Stimulated activated CD8-positive, alpha-beta memory T cell treated with anti-CD3 and anti-CD28 coated beads, Interleukin-15, amount 100 ng/mL, for 1 hour (primary cell): ENCODE measurements at regions not wholly inside any gene's neighbourhood (a gene's known extent, or its start where the extent isn't known, plus 50 kb on each side); places are given as distances from the start of the nearest gene placed in this dataset.

Source experiments
- DNase-seq: peaks from one replicate; pipeline ENCODE4 v3.0.0-alpha.2; 2020; ENCODE audit warnings: low read depth

- no peak for DNase-seq
These were observed 357.9 kb upstream of the USP24 start for GRCh38 chr1:55572878-55573734.

- no peak for DNase-seq
These were observed 356.6 kb upstream of the USP24 start for GRCh38 chr1:55571767-55572166.

- DNase-seq = no peak
These were observed 354.3 kb upstream of the USP24 start for GRCh38 chr1:55569417-55569816.

GRCh38 chr1:55568732-55569131, 353.6 kb upstream of the USP24 start:
- DNase-seq = no peak

GRCh38 chr1:55560266-55560665, 345.1 kb upstream of the USP24 start:
- DNase-seq = no peak

GRCh38 chr1:55559842-55560241, 344.7 kb upstream of the USP24 start:
- no peak for DNase-seq

- no peak for DNase-seq
These were observed 344.0 kb upstream of the USP24 start for GRCh38 chr1:55559161-55559611.

GRCh38 chr1:55558515-55558914, 343.4 kb upstream of the USP24 start:
- no peak for DNase-seq

GRCh38 chr1:55555956-55556725, 341.0 kb upstream of the USP24 start:
- no peak for DNase-seq

- no peak for DNase-seq
These were observed 339.4 kb upstream of the USP24 start for GRCh38 chr1:55554611-55555010.

- DNase-seq = no peak
These were observed 337.5 kb upstream of the USP24 start for GRCh38 chr1:55552636-55553035.

- no peak for DNase-seq
These were observed 332.2 kb upstream of the USP24 start for GRCh38 chr1:55547405-55547804.

GRCh38 chr1:55546553-55546952, 331.4 kb upstream of the USP24 start:
- DNase-seq = no peak

GRCh38 chr1:55544826-55545225, 329.7 kb upstream of the USP24 start:
- no peak for DNase-seq

GRCh38 chr1:55542901-55543504, 327.8 kb upstream of the USP24 start:
- DNase-seq = no peak

- DNase-seq = no peak
These were observed 326.1 kb upstream of the USP24 start for GRCh38 chr1:55541296-55541695.

- DNase-seq = no peak
These were observed 324.7 kb upstream of the USP24 start for GRCh38 chr1:55539652-55540512.

- DNase-seq = no peak
These were observed 323.3 kb upstream of the USP24 start for GRCh38 chr1:55538428-55538827.

- no peak for DNase-seq
These were observed 321.3 kb upstream of the USP24 start for GRCh38 chr1:55536545-55536865.

GRCh38 chr1:55535724-55536544, 320.8 kb upstream of the USP24 start:
- DNase-seq = no peak

- DNase-seq = no peak
These were observed 319.5 kb upstream of the USP24 start for GRCh38 chr1:55534565-55535121.
